Activated CD4-positive, alpha-beta T cell treated with anti-CD3 and anti-CD28 coated beads, Interleukin-10, Interleukin-2, amounts not matched to agents 100 ng/mL and 50 ng/mL, durations not matched to agents 16 hours and 8 hours (primary cell): ENCODE measurements at regions not wholly inside any gene's neighbourhood (a gene's known extent, or its start where the extent isn't known, plus 50 kb on each side); places are given as distances from the start of the nearest gene placed in this dataset.
"Not testable (repeated sequence)": the region's sequence is repeated elsewhere in the genome, so short reads cannot be mapped to it uniquely, and the experiment has no call there.

ENCODE experiments used
- DNase-seq: peaks from one replicate; pipeline ENCODE4 v3.0.0-alpha.2; 2020

GRCh38 chr3:8366219-8366810, 135.3 kb upstream of the LMCD1 start:
- DNase-seq: no peak

DNA sequence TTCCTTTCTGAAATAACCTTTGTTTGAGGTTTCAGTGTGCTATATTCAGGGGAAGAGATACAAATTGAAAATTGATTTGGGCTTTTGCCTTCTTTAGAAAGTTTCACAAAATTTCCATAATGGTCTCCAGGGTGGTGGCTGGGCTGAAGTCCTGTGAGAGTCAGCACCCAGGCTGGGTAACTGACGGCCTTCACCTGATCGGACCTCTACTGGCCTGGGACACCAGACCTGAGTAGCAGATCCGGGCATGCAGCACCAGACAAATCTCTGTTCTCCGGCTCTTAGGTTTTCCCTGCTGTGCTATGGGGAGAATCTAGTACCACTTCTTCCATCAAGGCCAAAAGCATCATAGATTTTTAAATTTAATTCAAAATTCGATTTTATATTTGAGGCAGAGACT, 133.0 kb upstream of the LMCD1 start:
- no peak for DNase-seq

DNA sequence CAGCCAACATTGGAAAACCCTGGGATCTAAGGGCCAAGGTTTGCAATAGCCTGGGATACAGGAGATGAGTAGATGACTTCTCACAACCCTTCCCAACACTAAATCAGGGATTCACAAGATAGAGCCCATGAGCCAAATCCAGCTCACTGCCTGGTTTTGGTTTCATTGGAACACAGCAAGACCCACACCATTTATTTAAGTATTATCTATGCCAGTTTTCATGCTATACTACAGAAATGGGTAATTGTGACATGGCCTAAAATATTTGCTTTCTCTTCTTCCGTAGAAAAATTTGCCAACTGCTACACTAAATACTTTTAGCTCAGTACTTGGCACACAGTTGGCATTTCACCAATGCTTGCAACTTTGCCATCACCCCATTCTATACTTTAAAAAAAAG, 132.0 kb upstream of the LMCD1 start:
- DNase-seq: no peak

GRCh38 chr3:8371085-8371551, 130.5 kb upstream of the LMCD1 start:
- no peak for DNase-seq

DNA sequence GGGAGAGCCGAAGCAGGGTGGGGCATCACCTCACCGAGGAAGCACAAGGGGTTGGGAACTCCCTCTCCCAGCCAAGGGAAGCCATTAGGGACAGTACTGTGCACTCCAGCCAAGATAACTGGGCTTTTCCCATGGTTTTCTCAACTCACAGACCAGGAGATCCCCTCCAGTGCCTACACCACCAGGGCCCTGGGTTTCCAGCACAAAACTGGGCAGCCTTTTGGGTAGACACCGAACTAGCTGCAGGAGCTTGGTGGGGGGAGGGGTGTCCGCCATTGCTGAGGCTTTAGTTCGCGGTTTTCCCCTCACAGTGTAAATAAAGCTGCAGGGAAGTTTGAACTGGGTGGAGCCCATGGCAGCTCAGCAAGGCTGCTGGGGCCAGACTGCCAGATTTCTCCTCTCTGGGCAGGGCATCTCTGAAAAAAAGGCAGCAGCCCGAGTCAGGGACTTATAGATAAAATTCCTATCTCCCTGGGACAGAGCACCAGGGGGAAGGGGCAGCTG, 129.6 kb upstream of the LMCD1 start:
- no peak for DNase-seq

- no peak for DNase-seq
Observed at GRCh38 chr3:8380904-8381704, 120.5 kb upstream of the LMCD1 start.

DNA sequence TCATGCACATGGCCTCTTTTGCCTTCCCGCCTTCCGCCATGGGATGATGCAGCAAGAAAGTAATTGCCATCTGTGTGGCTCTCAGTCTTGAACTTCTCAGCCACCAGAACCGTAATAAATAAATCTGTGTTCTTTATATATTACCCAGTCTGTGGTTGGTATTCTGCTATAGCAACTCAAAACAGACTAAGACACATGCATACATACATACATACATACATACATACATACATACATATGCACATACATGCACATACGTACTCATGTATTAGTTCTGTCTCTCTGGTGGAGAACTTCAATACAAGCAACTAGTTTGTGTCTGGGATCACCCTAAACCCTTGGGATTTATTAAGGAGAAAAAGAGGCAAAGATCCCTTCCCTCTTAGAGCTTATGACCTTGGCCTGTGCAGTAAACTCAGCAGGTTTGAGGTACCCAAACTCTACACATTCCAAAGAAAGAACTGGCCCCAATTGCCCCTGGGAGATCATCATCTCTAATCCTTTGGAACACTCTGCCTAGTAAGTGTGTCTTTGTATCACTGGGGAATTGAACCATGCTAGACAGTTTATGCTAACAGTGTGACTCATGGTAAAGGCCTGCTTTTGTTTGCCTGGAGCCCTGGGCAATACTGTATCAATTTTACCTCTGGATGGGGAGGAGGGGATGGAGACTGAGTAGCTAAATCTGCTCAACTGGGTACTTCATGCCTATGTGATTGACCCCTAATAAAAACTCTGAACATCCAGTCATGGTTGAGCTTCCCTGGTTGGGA, 115.6 kb upstream of the LMCD1 start:
- DNase-seq: no peak

DNA sequence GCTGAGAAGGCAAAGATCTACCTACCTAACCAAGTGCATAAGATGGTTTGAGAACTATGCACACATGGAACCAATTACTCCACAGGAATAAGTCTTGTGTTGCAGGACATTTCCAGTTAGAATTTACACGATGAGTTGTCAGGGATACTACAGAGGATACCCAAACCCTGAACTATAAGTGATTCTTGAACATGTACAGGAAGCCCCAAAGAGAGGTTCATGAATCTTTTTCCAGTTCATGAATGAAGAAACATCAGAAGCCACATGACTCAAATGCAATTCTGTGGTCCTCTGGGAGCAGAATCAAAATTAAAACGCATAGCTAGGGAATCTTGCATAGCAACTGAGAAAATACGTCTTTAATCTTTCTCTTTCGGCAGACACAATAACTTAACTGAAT, 114.1 kb upstream of the LMCD1 start:
- no peak for DNase-seq

DNA sequence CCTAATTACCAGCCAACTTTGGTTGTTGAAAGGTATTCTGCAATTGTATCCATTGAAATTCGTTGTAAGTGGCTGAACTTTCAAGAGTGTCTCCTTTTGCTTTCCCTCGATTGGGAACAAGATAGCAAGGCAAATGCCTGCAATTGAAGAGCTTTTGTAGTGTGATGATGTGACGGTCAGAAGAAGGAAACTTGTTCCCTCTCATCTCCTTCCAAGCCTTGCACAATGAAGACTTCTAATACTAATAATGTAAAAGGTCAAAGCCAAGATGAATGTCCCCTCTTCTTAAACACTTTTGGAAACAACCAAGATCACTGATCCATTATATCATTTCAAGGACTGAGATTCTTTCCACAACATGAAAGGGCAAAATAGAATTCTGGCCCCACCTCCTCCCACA, 101.9 kb upstream of the LMCD1 start:
- DNase-seq: no peak

GRCh38 chr3:8400911-8401310, 100.7 kb upstream of the LMCD1 start:
- DNase-seq: no peak

DNA sequence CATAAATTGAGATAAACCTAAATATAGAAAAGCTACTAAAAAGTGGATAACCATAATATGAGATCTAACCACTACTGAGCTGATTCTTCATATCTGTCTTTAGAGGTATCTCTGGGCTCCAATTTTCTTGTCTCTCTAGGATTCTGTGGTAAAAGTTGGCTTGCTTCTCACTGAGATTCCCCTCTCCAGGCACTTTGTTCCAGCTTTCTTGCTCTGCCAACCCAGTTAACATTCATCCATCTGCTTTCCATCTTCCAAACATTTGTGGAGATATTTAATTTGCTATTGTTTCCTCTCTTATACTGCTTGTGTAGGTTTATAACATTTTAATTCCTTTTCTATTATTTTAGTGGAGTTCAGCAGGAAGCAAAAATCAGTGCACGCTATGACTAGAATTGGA, 97.6 kb upstream of the LMCD1 start:
- no peak for DNase-seq

GRCh38 chr3:8405144-8405543, 96.5 kb upstream of the LMCD1 start:
- DNase-seq: no peak

DNA sequence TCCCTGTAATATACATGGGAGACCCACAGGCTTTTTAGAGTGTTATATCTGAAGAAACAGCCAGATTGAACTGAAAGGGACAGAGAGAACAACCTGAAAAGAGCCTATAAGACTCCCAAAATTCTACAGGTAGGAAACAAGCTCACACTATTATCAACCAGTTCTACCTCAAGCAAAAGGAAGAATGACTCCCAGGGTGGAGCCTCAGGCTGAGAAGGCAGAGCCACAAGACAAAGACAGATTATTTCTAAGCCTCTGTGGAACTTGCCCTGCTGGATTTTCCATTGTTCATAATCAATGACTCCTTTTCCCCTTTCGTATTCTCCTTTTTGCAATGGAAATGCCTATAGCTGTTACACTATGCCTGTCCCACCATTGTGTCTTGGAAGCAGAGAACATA, 95.1 kb upstream of the LMCD1 start:
- DNase-seq: no peak

GRCh38 chr3:8413337-8413926, 88.2 kb upstream of the LMCD1 start:
- no peak for DNase-seq

- DNase-seq: no peak
Observed at GRCh38 chr3:8416965-8417364, 84.7 kb upstream of the LMCD1 start.

GRCh38 chr3:8420612-8421011, 81.0 kb upstream of the LMCD1 start:
- no peak for DNase-seq

DNA sequence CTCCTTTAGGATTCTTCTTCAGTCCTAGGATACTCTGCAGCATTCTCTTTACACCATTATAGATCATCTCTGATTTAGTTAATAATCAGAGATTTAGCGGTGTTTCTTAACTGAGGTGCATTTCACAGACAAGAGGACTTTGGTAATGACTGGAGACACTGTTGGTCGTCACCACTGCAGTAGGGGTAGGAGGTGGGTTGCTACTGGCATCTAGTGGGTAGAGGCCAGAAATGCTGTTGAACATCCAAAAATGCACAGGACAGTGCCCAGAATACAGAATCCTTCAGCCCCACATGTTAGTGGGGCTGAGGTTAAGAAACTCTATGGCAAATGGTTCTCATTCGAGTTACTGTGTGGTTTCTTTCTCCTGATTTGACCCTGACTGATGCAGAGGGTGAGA, 80.4 kb upstream of the LMCD1 start:
- peak; percentile 8 for DNase-seq

DNA sequence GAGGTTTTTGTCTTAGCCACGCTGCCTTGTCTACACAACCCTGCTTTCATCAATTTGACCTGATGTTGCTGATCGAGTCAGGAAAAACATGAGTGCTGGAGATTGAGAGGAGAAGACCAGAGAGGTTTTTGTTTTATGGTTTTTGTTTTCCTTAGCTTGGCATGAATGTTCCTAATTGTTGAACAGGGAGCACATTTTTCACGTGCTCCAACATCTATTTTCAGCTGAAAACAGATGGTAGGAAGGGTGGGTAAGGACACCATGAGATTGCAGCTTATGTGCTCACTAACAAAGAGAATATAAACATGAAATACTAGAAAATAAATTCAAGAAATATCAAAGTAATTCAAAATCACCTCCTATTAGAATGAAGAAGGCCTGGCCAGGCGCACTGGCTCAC, 79.9 kb upstream of the LMCD1 start:
- no peak for DNase-seq

DNA sequence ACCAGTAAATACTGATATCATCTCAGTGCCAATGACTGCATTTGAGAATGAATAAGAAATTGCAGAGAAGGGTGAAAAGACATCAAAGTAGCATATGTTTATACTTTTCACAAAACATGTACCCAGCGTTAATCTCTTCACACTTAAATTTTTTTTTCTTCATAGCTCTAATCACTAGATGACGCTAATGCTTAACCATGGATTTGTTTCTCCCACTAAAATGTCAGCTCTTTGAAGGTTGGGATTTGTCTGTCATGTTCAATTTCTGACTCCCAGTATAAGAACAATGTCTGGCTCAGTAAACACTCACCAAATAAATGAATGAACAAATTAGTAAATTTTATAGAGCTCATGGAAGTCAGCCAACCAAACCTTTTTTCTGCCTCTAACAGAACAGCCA, 78.3 kb upstream of the LMCD1 start:
- no peak for DNase-seq

DNA sequence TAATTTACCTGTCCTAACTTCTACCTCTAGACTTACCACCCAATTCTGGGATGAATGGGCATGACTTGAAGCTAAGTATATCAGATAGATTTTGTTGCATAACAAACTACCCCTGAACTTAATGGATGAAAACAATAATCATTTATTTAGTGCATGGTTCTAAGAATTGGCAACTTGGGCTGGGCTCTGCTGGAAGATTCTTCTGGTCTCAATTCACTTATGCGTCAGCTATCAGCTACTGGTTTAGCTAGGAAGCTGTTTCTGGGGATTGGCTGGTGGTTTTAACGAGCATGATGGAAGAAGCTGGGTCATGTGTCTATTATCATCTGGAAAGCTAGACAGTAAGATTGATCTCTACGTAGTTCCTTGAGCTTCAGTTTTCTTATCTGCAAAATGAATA, 77.3 kb upstream of the LMCD1 start:
- DNase-seq: no peak

- no peak for DNase-seq
Observed at GRCh38 chr3:8436661-8437287, 64.8 kb upstream of the LMCD1 start.

- no peak for DNase-seq
Observed at GRCh38 chr3:8438507-8439079, 63.0 kb upstream of the LMCD1 start.

DNA sequence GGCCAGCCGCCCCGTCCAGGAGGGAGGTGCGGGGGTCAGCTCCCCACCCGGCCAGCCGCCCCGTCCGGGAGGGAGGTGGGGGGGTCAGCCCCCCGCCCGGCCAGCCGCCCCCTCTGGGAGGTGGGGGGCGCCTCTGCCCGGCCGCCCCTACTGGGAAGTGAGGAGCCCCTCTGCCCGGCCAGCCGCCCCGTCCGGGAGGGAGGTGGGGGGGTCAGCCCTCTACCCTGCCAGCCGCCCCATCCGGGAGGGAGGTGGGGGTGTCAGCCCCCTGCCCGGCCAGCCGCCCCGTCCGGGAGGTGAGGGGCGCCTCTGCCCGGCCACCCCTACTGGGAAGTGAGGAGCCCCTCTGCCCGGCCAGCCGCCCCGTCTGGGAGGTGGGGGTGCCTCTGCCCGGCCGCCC, 61.5 kb upstream of the LMCD1 start:
- DNase-seq: not testable (repeated sequence)
